Urinary bladder (tissue), 3 donors: ENCODE measurements at regions not wholly inside any gene's neighbourhood (a gene's known extent, or its start where the extent isn't known, plus 50 kb on each side); places are given as distances from the start of the nearest gene placed in this dataset.

Experiments
- DNase-seq: peaks from one replicate; pipeline ENCODE4 v3.0.0-alpha.2; 2015; ENCODE audit errors: extremely low spot score
- H3K27ac ChIP-seq: one replicate; pipeline ENCODE4 v1.5.1; 2013; ENCODE audit warnings: low read depth, mild to moderate bottlenecking, moderate library complexity
- H3K36me3 ChIP-seq: one replicate; pipeline ENCODE4 v1.6.1; 2013; ENCODE audit warnings: mild to moderate bottlenecking, moderate library complexity; ENCODE audit not compliant: insufficient read depth
- H3K4me1 ChIP-seq: one replicate; pipeline ENCODE4 v1.6.1; 2013; ENCODE audit warnings: mild to moderate bottlenecking, moderate library complexity; ENCODE audit not compliant: insufficient read depth
- H3K4me3 ChIP-seq: one replicate; pipeline ENCODE4 v1.5.1; 2013; ENCODE audit warnings: low read depth, low read length
- WGBS: extraction: QIAGEN DNeasy Blood & Tissue Kit; methylation state at CpG from one replicate; pipeline ENCODE4 v1.1.7; 2013; 5-methylcytosine and 5-hydroxymethylcytosine counted together
- donor health status: healthy with polysubstance abuse.
- donor health status: healthy.

GRCh38 chr20:40583205-40583604 lies 105.8 kb downstream of the MAFB start:
- no peak for DNase-seq
- 77% methylated on average over 7 of the region's 7 CpGs for WGBS
- Histone ChIP-seq H3K27ac (no peak overlapping the region), H3K4me1 (no peaks in the 10 kb centered on the region), H3K4me3 (no peak overlapping the region), H3K36me3 (no peaks in the 10 kb centered on the region)

GRCh38 chr20:40582531-40582930 lies 106.5 kb downstream of the MAFB start:
- no peak overlapping the region for H3K27ac ChIP-seq
- no peaks in the 10 kb centered on the region for H3K4me1 ChIP-seq
- H3K4me3 ChIP-seq = no peak overlapping the region
- no peaks in the 10 kb centered on the region for H3K36me3 ChIP-seq
- DNase-seq = no peak
- 53% methylated on average over 4 of the region's 4 CpGs for WGBS

GRCh38 chr20:40579701-40580100 lies 109.3 kb downstream of the MAFB start:
- 90% methylated on average over 1 of the region's 1 CpG for WGBS
- Histone ChIP-seq H3K27ac (no peak overlapping the region), H3K4me3 (no peak overlapping the region), H3K4me1 (no peaks in the 10 kb centered on the region), H3K36me3 (no peaks in the 10 kb centered on the region)
- DNase-seq = no peak

- Histone ChIP-seq H3K4me3 (no peak overlapping the region), H3K27ac (no peak overlapping the region), H3K4me1 (no peaks in the 10 kb centered on the region), H3K36me3 (no peaks in the 10 kb centered on the region)
- DNase-seq = no peak
- 61% methylated on average over 4 of the region's 4 CpGs for WGBS
Observed at GRCh38 chr20:40578961-40579360, 110.1 kb downstream of the MAFB start.

- no peak overlapping the region for H3K27ac ChIP-seq
- 49% methylated on average over 4 of the region's 4 CpGs for WGBS
- DNase-seq = no peak
- no peak overlapping the region for H3K4me3 ChIP-seq
- H3K4me1 ChIP-seq = no peaks in the 10 kb centered on the region
- H3K36me3 ChIP-seq = no peaks in the 10 kb centered on the region
Observed at GRCh38 chr20:40575851-40576250, 113.2 kb downstream of the MAFB start.

GRCh38 chr20:40572251-40572650 lies 116.8 kb downstream of the MAFB start:
- Histone ChIP-seq H3K36me3 (no peaks in the 10 kb centered on the region), H3K27ac (no peak overlapping the region), H3K4me3 (no peak overlapping the region), H3K4me1 (no peaks in the 10 kb centered on the region)
- no peak for DNase-seq
- WGBS = 79% methylated on average over 1 of the region's 1 CpG

- H3K4me3 ChIP-seq = no peak overlapping the region
- no peak for DNase-seq
- H3K27ac ChIP-seq = no peak overlapping the region
- no peaks in the 10 kb centered on the region for H3K36me3 ChIP-seq
- no peaks in the 10 kb centered on the region for H3K4me1 ChIP-seq
- WGBS = 88% methylated on average over 1 of the region's 1 CpG
Observed at GRCh38 chr20:40571639-40572038, 117.4 kb downstream of the MAFB start.

GRCh38 chr20:40568200-40568599 lies 120.8 kb downstream of the MAFB start:
- H3K27ac ChIP-seq = no peak overlapping the region
- H3K4me3 ChIP-seq = no peak overlapping the region
- H3K36me3 ChIP-seq = no peaks in the 10 kb centered on the region
- H3K4me1 ChIP-seq = peaks cover 1% of the 10 kb centered on the region
- WGBS = 74% methylated on average over 3 of the region's 3 CpGs
- DNase-seq = no peak

- Histone ChIP-seq H3K4me1 (peaks cover 1% of the 10 kb centered on the region), H3K36me3 (no peaks in the 10 kb centered on the region), H3K4me3 (no peak overlapping the region), H3K27ac (no peak overlapping the region)
- DNase-seq = no peak
- WGBS = 65% methylated on average over 1 of the region's 1 CpG
Observed at GRCh38 chr20:40565682-40566040, 123.4 kb downstream of the MAFB start.

GRCh38 chr20:40565001-40565681 lies 123.9 kb downstream of the MAFB start:
- H3K4me3 ChIP-seq = no peak overlapping the region
- no peaks in the 10 kb centered on the region for H3K36me3 ChIP-seq
- H3K4me1 ChIP-seq = peaks cover 1% of the 10 kb centered on the region
- 49% methylated on average over 6 of the region's 6 CpGs for WGBS
- H3K27ac ChIP-seq = no peak overlapping the region
- no peak for DNase-seq

- Histone ChIP-seq H3K4me1 (peaks cover 1% of the 10 kb centered on the region), H3K36me3 (no peaks in the 10 kb centered on the region), H3K27ac (no peak overlapping the region), H3K4me3 (no peak overlapping the region)
- WGBS = 35% methylated on average over 8 of the region's 8 CpGs
- DNase-seq = peak; percentile 57
Observed at GRCh38 chr20:40563296-40563950, 125.6 kb downstream of the MAFB start.

GRCh38 chr20:40562031-40562430 lies 127.0 kb downstream of the MAFB start:
- Histone ChIP-seq H3K4me3 (no peak overlapping the region), H3K4me1 (peaks cover 1% of the 10 kb centered on the region), H3K36me3 (no peaks in the 10 kb centered on the region), H3K27ac (no peak overlapping the region)
- DNase-seq = no peak
- 47% methylated on average over 2 of the region's 2 CpGs for WGBS

- no peaks in the 10 kb centered on the region for H3K36me3 ChIP-seq
- no peak overlapping the region for H3K27ac ChIP-seq
- 96% methylated on average over 3 of the region's 3 CpGs for WGBS
- no peak overlapping the region for H3K4me3 ChIP-seq
- peaks cover 1% of the 10 kb centered on the region for H3K4me1 ChIP-seq
- no peak for DNase-seq
Observed at GRCh38 chr20:40561187-40561586, 127.8 kb downstream of the MAFB start.

- Histone ChIP-seq H3K36me3 (no peaks in the 10 kb centered on the region), H3K4me3 (no peak overlapping the region), H3K4me1 (no peaks in the 10 kb centered on the region), H3K27ac (no peak overlapping the region)
- no peak for DNase-seq
Observed at GRCh38 chr20:40558212-40558611, 130.8 kb downstream of the MAFB start.
